GM19193 (cell line): ENCODE measurements at regions not wholly inside any gene's neighbourhood (a gene's known extent, or its start where the extent isn't known, plus 50 kb on each side); places are given as distances from the start of the nearest gene placed in this dataset.

ENCODE experiments used
- POLR2A ChIP-seq: IDR thresholded peaks from 4 replicates; pipeline ENCODE4 v1.6.1; 2011; ENCODE audit not compliant: insufficient read depth, insufficient read length; ENCODE audit errors: extremely low read depth

GRCh38 chr13:105957769-105958438, 577.6 kb downstream of the EFNB2 start:
- TF ChIP-seq POLR2A: no peak

- TF ChIP-seq POLR2A: no peak
Measured at GRCh38 chr13:105956921-105957320, 578.5 kb downstream of the EFNB2 start.

GRCh38 chr13:105952973-105953290, 582.5 kb downstream of the EFNB2 start:
- TF ChIP-seq POLR2A: no peak

GRCh38 chr13:105952233-105952972, 583.1 kb downstream of the EFNB2 start:
- TF ChIP-seq POLR2A: no peak

GRCh38 chr13:105948143-105948542, 587.3 kb downstream of the EFNB2 start:
- no peak for TF ChIP-seq POLR2A

- TF ChIP-seq POLR2A: no peak
Measured at GRCh38 chr13:105940882-105941281, 594.6 kb downstream of the EFNB2 start.

- no peak for TF ChIP-seq POLR2A
Measured at GRCh38 chr13:105937451-105937850, 598.0 kb downstream of the EFNB2 start.

- TF ChIP-seq POLR2A: no peak
Measured at GRCh38 chr13:105936816-105937215, 598.6 kb downstream of the EFNB2 start.

GRCh38 chr13:105929505-105929904, 606.0 kb downstream of the EFNB2 start:
- TF ChIP-seq POLR2A: no peak

- TF ChIP-seq POLR2A: no peak
Measured at GRCh38 chr13:105928901-105929300, 606.6 kb downstream of the EFNB2 start.

GRCh38 chr13:105928048-105928447, 607.4 kb downstream of the EFNB2 start:
- no peak for TF ChIP-seq POLR2A

GRCh38 chr13:105925496-105925895, 610.0 kb downstream of the EFNB2 start:
- no peak for TF ChIP-seq POLR2A

GRCh38 chr13:105921711-105922110, 613.8 kb downstream of the EFNB2 start:
- no peak for TF ChIP-seq POLR2A

- TF ChIP-seq POLR2A: no peak
Measured at GRCh38 chr13:105920370-105920769, 615.1 kb downstream of the EFNB2 start.

GRCh38 chr13:105918842-105919741, 616.4 kb downstream of the EFNB2 start:
- no peak for TF ChIP-seq POLR2A
